A549 (cell line): ENCODE measurements at regions not wholly inside any gene's neighbourhood (a gene's known extent, or its start where the extent isn't known, plus 50 kb on each side); places are given as distances from the start of the nearest gene placed in this dataset.

Source experiments
- ATAC-seq, 2 experiments: fragments of 200-7000 bp in 1 of 2; fragments of >200 bp in 1 of 2; cut with Nextera tagmentation in 1 of 2; cut with Tn5 transposase in 1 of 2; 3 replicates each; pipeline versions ENCODE4 v1.8.0 to v1.9.1; 2018 to 2020; ENCODE audit warnings: mild to moderate bottlenecking in 1 of 2, moderate library complexity in 1 of 2
- CTCF ChIA-PET: fragments of 300-600 bp; sonication (Branson Sonifier 250); formaldehyde crosslinking; extraction: SDS; loops from one replicate; lab custom pipeline; 2021; ENCODE audit warnings: antibody characterized with exemption, inconsistent platforms; lab: Yijun Ruan, JAX
- POLR2A ChIA-PET: fragments of 350-600 bp; formaldehyde crosslinking; extraction: SDS; loops from one replicate; lab custom pipeline; 2021; ENCODE audit warnings: antibody characterized with exemption, inconsistent platforms; lab: Yijun Ruan, JAX
- DNase-seq, 2 experiments: peaks; one replicate each; pipeline versions ENCODE4 v3.0.0 to v3.0.0-alpha.2; 2011 to 2016; ENCODE audit warnings: low read depth in 1 of 2, low spot score in 1 of 2
- FAIRE-seq: peaks from 2 replicates; lab custom pipeline; 2011; peaks lifted over from hg19 to GRCh38; lab: Jason Lieb, UNC
- H3K27ac ChIP-seq, 2 experiments: fragments of >200 bp; sonication (Bioruptor Twin); formaldehyde crosslinking; 3 replicates each; pipeline ENCODE4 v1.5.1; 2016 to 2017
- H3K4me1 ChIP-seq: fragments of >200 bp; sonication (Bioruptor Twin); formaldehyde crosslinking; 3 replicates; pipeline ENCODE4 v1.6.1; 2016
- H3K4me2 ChIP-seq: fragments of >200 bp; sonication (Bioruptor Twin); formaldehyde crosslinking; 3 replicates; pipeline ENCODE4 v1.6.1; 2016
- H3K4me3 ChIP-seq: fragments of >200 bp; sonication (Bioruptor Twin); formaldehyde crosslinking; 3 replicates; pipeline ENCODE4 v1.5.1; 2016
- H3K9me3 ChIP-seq: fragments of >200 bp; sonication (Bioruptor Twin); formaldehyde crosslinking; 3 replicates; pipeline ENCODE4 v1.6.1; 2016
- BHLHE40 ChIP-seq: IDR thresholded peaks from 2 replicates; pipeline ENCODE4 v1.6.1; 2012; ENCODE audit warnings: low read depth, low read length, inconsistent platforms
- CBX2 ChIP-seq: fragments of 200-600 bp; sonication (generic); IDR thresholded peaks from 2 replicates; pipeline ENCODE4 v1.6.1; 2016; ENCODE audit warnings: low read depth, mild to moderate bottlenecking, borderline replicate concordance
- CEBPB ChIP-seq, 2 experiments: fragments of >200 bp in 1 of 2; sonication (Bioruptor Twin) in 1 of 2; formaldehyde crosslinking in 1 of 2; IDR thresholded peaks; 2 replicates each; pipeline ENCODE4 v1.6.1; 2012 to 2016
- CHD4 ChIP-seq: fragments of 200-600 bp; sonication (generic); IDR thresholded peaks from 2 replicates; pipeline ENCODE4 v1.6.1; 2016; ENCODE audit warnings: antibody characterized with exemption, mild to moderate bottlenecking, borderline replicate concordance
- CTCF ChIP-seq: fragments of >200 bp; sonication (Bioruptor Twin); formaldehyde crosslinking; IDR thresholded peaks from 3 replicates; pipeline ENCODE4 v1.5.1; 2016
- EHMT2 ChIP-seq: fragments of 200-600 bp; sonication (generic); IDR thresholded peaks from 2 replicates; pipeline ENCODE4 v1.6.1; 2016; ENCODE audit warnings: antibody characterized with exemption, low read depth, mild to moderate bottlenecking, moderate library complexity
- ELK1 ChIP-seq: fragments of 150-350 bp; IDR thresholded peaks from 2 replicates; pipeline ENCODE4 v1.6.1; 2014; ENCODE audit warnings: low read depth, mild to moderate bottlenecking, low read length
- ESRRA ChIP-seq: fragments of 150-350 bp; IDR thresholded peaks from 2 replicates; pipeline ENCODE4 v1.6.1; 2014; ENCODE audit warnings: mild to moderate bottlenecking, low read length, borderline replicate concordance
- HMGXB4 ChIP-seq: fragments of 250-450 bp; sonication (Bioruptor Pico); IDR thresholded peaks from 2 replicates; pipeline ENCODE4 v1.5.0; 2021; ENCODE audit warnings: mild to moderate bottlenecking, moderate library complexity, borderline replicate concordance
- HOXA7 ChIP-seq: fragments of 250-450 bp; sonication (Bioruptor Pico); IDR thresholded peaks from 2 replicates; pipeline ENCODE4 v1.5.0; 2020; ENCODE audit warnings: mild to moderate bottlenecking, moderate library complexity
- HOXB5 ChIP-seq: fragments of 250-450 bp; sonication (Bioruptor Pico); IDR thresholded peaks from 2 replicates; pipeline ENCODE4 v1.5.0; 2020; ENCODE audit warnings: mild to moderate bottlenecking, moderate library complexity
- JUN ChIP-seq, 2 experiments: fragments of >200 bp; sonication (Bioruptor Twin); formaldehyde crosslinking; IDR thresholded peaks; 2 replicates in 1 of 2; 3 replicates in 1 of 2; pipeline ENCODE4 v1.6.1; 2016 to 2017
- JUNB ChIP-seq: fragments of >200 bp; sonication (Bioruptor Twin); formaldehyde crosslinking; IDR thresholded peaks from 2 replicates; pipeline ENCODE4 v1.6.1; 2016
- KDM5A ChIP-seq: fragments of 200-600 bp; sonication (generic); IDR thresholded peaks from 2 replicates; pipeline ENCODE4 v1.6.1; 2016; ENCODE audit warnings: antibody characterized with exemption, mild to moderate bottlenecking
- MAFK ChIP-seq: fragments of 450-650 bp; IDR thresholded peaks from 2 replicates; pipeline ENCODE4 v1.6.1; 2014; ENCODE audit not compliant: partially characterized antibody
- MYC ChIP-seq: IDR thresholded peaks from 2 replicates; pipeline ENCODE4 v1.6.1; 2012; ENCODE audit warnings: mild to moderate bottlenecking, inconsistent platforms, low read length, improper control_type of control experiment, borderline replicate concordance
- NPAS2 ChIP-seq: fragments of 250-450 bp; sonication (Bioruptor Pico); IDR thresholded peaks from 2 replicates; pipeline ENCODE4 v1.8.0; 2022; ENCODE audit warnings: mild to moderate bottlenecking, moderate library complexity, borderline replicate concordance
- PBX3 ChIP-seq: IDR thresholded peaks from 2 replicates; pipeline ENCODE4 v1.6.1; 2012
- POLR2A ChIP-seq: IDR thresholded peaks from 2 replicates; pipeline ENCODE4 v1.6.1; 2012; ENCODE audit warnings: mild to moderate bottlenecking, low read length
- RCOR1 ChIP-seq: fragments of 150-350 bp; IDR thresholded peaks from 2 replicates; pipeline ENCODE4 v1.6.1; 2014; ENCODE audit warnings: antibody characterized with exemption, low read length, low read depth
- RNF2 ChIP-seq: fragments of 200-600 bp; sonication (generic); IDR thresholded peaks from 2 replicates; pipeline ENCODE4 v1.6.1; 2016; ENCODE audit warnings: low read depth, mild to moderate bottlenecking, antibody characterized with exemption, moderate library complexity, borderline replicate concordance
- TFCP2L1 ChIP-seq: fragments of 250-450 bp; sonication (Bioruptor Pico); IDR thresholded peaks from 2 replicates; pipeline ENCODE4 v1.5.0; 2021; ENCODE audit warnings: mild to moderate bottlenecking
- TP53 ChIP-seq: fragments of 250-450 bp; sonication (Bioruptor Pico); IDR thresholded peaks from 2 replicates; pipeline ENCODE4 v1.5.0; 2021; ENCODE audit warnings: mild to moderate bottlenecking, moderate library complexity
- ZC3H11A ChIP-seq: fragments of 450-650 bp; IDR thresholded peaks from 2 replicates; pipeline ENCODE4 v1.6.1; 2014; ENCODE audit warnings: antibody characterized with exemption, mild to moderate bottlenecking
- ZNF302 ChIP-seq: fragments of 250-450 bp; sonication (Bioruptor Pico); IDR thresholded peaks from 2 replicates; pipeline ENCODE4 v1.9.0; 2021; ENCODE audit warnings: inconsistent platforms, mild to moderate bottlenecking, moderate library complexity
- ZSCAN20 ChIP-seq: fragments of 250-450 bp; sonication (Bioruptor Pico); IDR thresholded peaks from 2 replicates; pipeline ENCODE4 v1.8.0; 2022; ENCODE audit warnings: mild to moderate bottlenecking, moderate library complexity
- WGBS: methylation state at CpG from one replicate; pipeline ENCODE4 v1.1.6; 2017; ENCODE audit errors: missing lambda C conversion rate; 5-methylcytosine and 5-hydroxymethylcytosine counted together
- TF ChIP-seq, protein P1 (sequence below): IDR thresholded peaks from 2 replicates; pipeline ENCODE4 v1.6.1; 2012; ENCODE audit warnings: low read depth, borderline replicate concordance
- TF ChIP-seq, protein P2 (sequence below): fragments of 450-650 bp; IDR thresholded peaks from 2 replicates; pipeline ENCODE4 v1.6.1; 2014; ENCODE audit warnings: antibody characterized with exemption
- TF ChIP-seq, protein P3 (sequence below): IDR thresholded peaks from 2 replicates; pipeline ENCODE4 v1.6.1; 2012

- no peak for FAIRE-seq
- Histone ChIP-seq H3K4me3 (no peak overlapping the region), H3K9me3 (no peaks in the 10 kb centered on the region), H3K4me2 (no peak overlapping the region), H3K4me1 (no peaks in the 10 kb centered on the region), H3K27ac (no peak overlapping the region)
- no peak for DNase-seq
- POLR2A ChIA-PET = no interaction called here
- TF ChIP-seq MAFK (peak; percentile 78), HOXB5 (CRISPR knock-in tag) (no peak), RNF2 (no peak)
- WGBS = 73% methylated on average over 1 of the region's 1 CpG
- CTCF ChIA-PET = no interaction called here
- ATAC-seq = no peak
Measured at GRCh38 chr3:117939425-117940027, 1095.1 kb downstream of the IGSF11 start.

DNA sequence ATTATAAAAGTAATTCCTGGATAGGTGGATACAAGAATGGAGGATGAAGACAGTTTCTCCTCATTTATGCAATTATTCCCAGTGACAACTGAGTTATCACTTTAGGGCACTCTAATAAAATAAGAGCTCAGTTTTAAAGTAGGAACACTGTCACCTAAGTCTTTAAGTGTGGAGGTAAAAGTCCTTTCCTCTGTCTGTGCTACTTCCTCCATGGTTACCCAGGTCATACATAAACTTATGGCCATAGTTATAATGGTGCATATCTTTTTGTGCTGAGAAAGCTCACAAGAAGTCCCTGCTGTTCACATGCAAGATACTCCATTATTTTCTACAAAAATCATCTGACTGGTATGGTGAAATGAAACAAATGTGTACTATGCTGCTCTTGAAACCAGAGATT is 1093.6 kb downstream of the IGSF11 start:
- no peak for DNase-seq
- Histone ChIP-seq H3K4me2 (no peak overlapping the region), H3K4me1 (no peaks in the 10 kb centered on the region), H3K9me3 (no peaks in the 10 kb centered on the region), H3K4me3 (no peak overlapping the region), H3K27ac (no peak overlapping the region)
- ChIA-PET CTCF (interaction anchor here (0.9 to 1.2 kb wide), 2 partner anchors 11 to 76 kb away, joined by 3 read pairs; no protein-coding TSS in a partner anchor), POLR2A (no interaction called here)
- no peak for ATAC-seq
- no peak for TF ChIP-seq ELK1
- no peak for TF ChIP-seq NPAS2 (CRISPR knock-in tag)
- no peak for TF ChIP-seq RCOR1
- no peak for TF ChIP-seq CBX2
- TF ChIP-seq TP53 = no peak
- TF ChIP-seq BHLHE40 = no peak
- TF ChIP-seq CTCF = no peak
- TF ChIP-seq MYC = no peak
- TF ChIP-seq HOXB5 (CRISPR knock-in tag) = no peak
- no peak for TF ChIP-seq JUN (IDR thresholded peaks at IDR 0.05)
- TF ChIP-seq EHMT2 = no peak
- TF ChIP-seq ESRRA = no peak
- TF ChIP-seq KDM5A = no peak
- TF ChIP-seq HOXA7 (CRISPR knock-in tag) = no peak
- no peak for FAIRE-seq

DNA sequence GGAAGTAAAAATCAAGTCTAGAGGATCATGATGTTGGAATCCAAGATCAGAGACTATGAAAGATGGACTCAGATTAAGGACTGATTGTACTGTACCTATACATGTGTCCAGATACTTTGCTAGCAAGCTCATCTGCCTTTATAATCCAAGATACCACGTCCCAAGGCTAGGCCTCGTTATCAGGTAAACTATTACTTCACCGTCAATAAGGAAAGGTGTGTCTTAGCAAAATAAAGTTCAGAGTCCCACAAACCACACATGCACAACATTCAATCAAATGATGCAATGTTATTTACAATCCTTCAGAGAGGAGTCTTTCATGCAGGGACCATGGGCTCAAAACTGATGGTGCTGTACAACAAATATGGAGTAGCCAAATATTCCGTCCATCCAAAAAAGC is 1092.9 kb downstream of the IGSF11 start:
- FAIRE-seq = no peak
- ChIA-PET CTCF (interaction anchor here (0.9 to 1.2 kb wide), 2 partner anchors 11 to 77 kb away, joined by 3 read pairs; no protein-coding TSS in a partner anchor), POLR2A (no interaction called here)
- TF ChIP-seq, protein P1, sequence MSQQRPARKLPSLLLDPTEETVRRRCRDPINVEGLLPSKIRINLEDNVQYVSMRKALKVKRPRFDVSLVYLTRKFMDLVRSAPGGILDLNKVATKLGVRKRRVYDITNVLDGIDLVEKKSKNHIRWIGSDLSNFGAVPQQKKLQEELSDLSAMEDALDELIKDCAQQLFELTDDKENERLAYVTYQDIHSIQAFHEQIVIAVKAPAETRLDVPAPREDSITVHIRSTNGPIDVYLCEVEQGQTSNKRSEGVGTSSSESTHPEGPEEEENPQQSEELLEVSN = no peak
- no peak for TF ChIP-seq PBX3
- TF ChIP-seq CEBPB (IDR thresholded peaks at IDR 0.05) = no peak
- TF ChIP-seq, protein P2, sequence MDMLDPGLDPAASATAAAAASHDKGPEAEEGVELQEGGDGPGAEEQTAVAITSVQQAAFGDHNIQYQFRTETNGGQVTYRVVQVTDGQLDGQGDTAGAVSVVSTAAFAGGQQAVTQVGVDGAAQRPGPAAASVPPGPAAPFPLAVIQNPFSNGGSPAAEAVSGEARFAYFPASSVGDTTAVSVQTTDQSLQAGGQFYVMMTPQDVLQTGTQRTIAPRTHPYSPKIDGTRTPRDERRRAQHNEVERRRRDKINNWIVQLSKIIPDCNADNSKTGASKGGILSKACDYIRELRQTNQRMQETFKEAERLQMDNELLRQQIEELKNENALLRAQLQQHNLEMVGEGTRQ = no peak
- TF ChIP-seq, protein P3, sequence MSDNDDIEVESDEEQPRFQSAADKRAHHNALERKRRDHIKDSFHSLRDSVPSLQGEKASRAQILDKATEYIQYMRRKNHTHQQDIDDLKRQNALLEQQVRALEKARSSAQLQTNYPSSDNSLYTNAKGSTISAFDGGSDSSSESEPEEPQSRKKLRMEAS = no peak
- no peak for TF ChIP-seq CHD4
- TF ChIP-seq ZNF302 (CRISPR knock-in tag) = no peak
- TF ChIP-seq TFCP2L1 (CRISPR knock-in tag) = no peak
- TF ChIP-seq ZC3H11A = no peak
- TF ChIP-seq ZSCAN20 (CRISPR knock-in tag) = no peak
- TF ChIP-seq TP53 = no peak
- no peak for TF ChIP-seq POLR2A
- TF ChIP-seq HMGXB4 = no peak
- TF ChIP-seq JUNB = no peak
- no peak for TF ChIP-seq BHLHE40
- TF ChIP-seq KDM5A = no peak

More for the DNA sequence above, 1092.9 kb downstream of the IGSF11 start:
- H3K4me2 ChIP-seq = no peak overlapping the region
- no peak for DNase-seq
- H3K27ac ChIP-seq = no peak overlapping the region
- ATAC-seq = no peak
- 60% methylated on average over 4 of the region's 4 CpGs for WGBS
- H3K9me3 ChIP-seq = no peaks in the 10 kb centered on the region
- no peak overlapping the region for H3K4me3 ChIP-seq
- H3K4me1 ChIP-seq = no peaks in the 10 kb centered on the region
